Ishikawa (cell line): ENCODE measurements at regions not wholly inside any gene's neighbourhood (a gene's known extent, or its start where the extent isn't known, plus 50 kb on each side); places are given as distances from the start of the nearest gene placed in this dataset.

Experiments
- EP300 ChIP-seq: IDR thresholded peaks from 2 replicates; pipeline ENCODE4 v1.6.1; 2012; ENCODE audit warnings: borderline replicate concordance
- TAF1 ChIP-seq: IDR thresholded peaks from 2 replicates; pipeline ENCODE4 v1.6.1; 2012; ENCODE audit warnings: low read depth, mild to moderate bottlenecking
- ZBTB7A ChIP-seq: IDR thresholded peaks from 2 replicates; pipeline ENCODE4 v1.6.1; 2012; ENCODE audit warnings: low read depth

DNA sequence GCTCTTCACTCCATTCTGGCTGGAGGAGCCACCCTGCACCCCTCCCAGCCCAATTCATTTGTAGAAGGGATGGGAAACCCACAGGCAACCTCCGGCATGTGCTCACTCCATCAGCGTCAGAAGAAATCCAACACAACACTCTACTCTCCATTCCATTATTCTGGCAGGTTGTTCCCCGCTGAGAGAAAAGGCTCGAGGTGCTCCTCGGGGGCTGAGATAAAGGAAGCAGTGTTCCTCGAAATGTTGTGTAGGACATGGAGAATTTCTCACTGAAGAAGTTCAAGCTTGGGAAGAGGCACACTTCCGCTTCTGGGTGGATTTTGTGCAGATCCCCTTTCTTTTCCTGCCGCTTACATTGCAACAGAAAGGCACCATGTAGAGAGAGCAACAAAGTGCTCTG is 355.0 kb upstream of the CFAP20DC start:
- TF ChIP-seq ZBTB7A (no peak), EP300 (no peak), TAF1 (no peak)
